Stimulated activated CD4-positive, alpha-beta T cell treated with anti-CD3 and anti-CD28 coated beads, Interleukin-4, amount 100 ng/mL, for 48 hours (primary cell): ENCODE measurements at regions not wholly inside any gene's neighbourhood (a gene's known extent, or its start where the extent isn't known, plus 50 kb on each side); places are given as distances from the start of the nearest gene placed in this dataset.

ENCODE experiments used
- DNase-seq, 2 donors: peaks; one replicate each; pipeline ENCODE4 v3.0.0-alpha.2; 2020; ENCODE audit warnings: low read depth in 2 of 2

DNA sequence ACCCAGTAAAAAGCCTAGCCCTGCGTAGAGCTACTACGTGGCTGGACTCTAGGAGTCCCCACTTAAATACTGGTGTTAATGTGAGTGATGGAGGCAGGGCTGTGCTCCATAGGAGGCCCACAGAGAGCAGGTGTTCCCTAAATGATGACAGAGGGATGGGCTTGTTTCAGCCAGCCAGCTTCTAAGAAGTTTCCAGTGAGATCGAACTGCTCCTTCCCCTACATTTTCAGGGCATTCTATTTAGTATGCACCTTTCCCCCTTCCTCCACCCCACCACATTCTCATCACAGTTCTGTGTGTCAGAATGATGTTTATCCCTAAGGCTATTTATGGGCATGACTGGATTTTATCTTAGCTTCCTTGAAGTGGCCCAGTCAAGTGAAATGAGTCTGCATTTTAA is 213.0 kb downstream of the TRIB2 start:
- no peak for DNase-seq

- no peak for DNase-seq
Measured at GRCh38 chr2:12930391-12930790, 213.7 kb downstream of the TRIB2 start.

GRCh38 chr2:12931186-12931844 is 214.6 kb downstream of the TRIB2 start:
- no peak for DNase-seq

GRCh38 chr2:12932192-12932591 is 215.5 kb downstream of the TRIB2 start:
- DNase-seq, result no peak

- DNase-seq, result no peak
Measured at GRCh38 chr2:12934146-12934756, 217.5 kb downstream of the TRIB2 start.

DNA sequence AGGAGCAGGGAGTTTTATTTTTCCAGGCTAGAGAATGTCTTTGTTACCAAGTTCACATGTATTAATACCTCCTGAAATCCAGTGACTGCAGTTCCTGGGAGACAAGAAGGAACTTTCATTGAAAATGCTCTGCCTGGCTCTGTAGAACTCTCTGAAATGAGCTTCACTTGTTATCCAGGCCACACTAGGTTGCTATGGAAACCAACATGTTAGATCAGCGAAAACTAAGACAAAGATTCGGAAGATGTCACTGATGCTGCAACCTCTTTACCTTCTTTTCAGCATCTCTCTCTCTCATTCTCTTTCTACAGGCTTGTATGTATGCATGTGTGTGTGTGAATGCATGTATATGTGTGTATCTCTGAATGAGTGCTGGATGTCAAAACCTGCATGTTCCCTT is 218.5 kb downstream of the TRIB2 start:
- DNase-seq, result no peak

DNA sequence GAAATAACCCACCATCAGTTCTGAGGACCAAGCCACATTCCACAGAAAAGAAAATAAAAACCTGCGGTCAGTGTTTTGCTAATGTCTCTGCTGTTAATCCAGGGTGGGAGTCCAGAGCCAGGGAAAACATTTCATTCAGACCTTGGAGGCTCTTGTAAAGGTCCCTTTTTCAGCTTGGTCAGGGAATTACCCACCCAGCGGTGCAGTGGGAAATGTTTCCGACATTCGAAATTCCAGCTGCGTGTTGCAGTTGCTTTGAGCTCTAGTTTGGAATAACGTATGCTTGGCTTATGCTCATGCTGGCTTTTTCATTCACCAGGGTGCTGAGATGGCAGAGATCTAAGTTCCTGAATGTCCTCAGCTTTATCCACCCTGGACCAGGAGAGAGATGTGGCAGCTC is 219.1 kb downstream of the TRIB2 start:
- DNase-seq, result no peak

DNA sequence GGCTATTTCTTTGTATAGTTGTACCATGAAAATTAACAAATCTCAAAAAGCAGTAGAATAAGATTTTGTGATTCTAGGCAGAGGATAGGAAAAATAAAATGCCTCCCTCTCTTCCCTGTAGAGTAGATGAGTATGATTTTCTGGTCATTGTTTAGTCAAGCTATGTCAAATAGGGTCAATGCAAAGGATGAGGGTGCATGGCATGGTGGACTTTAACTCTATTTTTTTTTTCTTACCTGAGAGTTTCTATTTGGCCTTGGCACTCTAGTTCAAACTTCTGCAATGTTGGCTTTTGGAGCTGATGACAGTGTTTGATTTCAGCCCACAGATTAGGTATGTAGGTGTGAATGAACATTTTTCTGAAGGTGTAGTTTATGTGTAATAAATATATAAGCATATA is 224.5 kb downstream of the TRIB2 start:
- DNase-seq, result no peak

- DNase-seq, result no peak
Measured at GRCh38 chr2:12948231-12948960, 231.7 kb downstream of the TRIB2 start.

- peak in 1 of 2 donors; percentile 7 for DNase-seq
Measured at GRCh38 chr2:12948961-12949353, 232.2 kb downstream of the TRIB2 start.

GRCh38 chr2:12949406-12949805 is 232.7 kb downstream of the TRIB2 start:
- DNase-seq, result no peak

- no peak for DNase-seq
Measured at GRCh38 chr2:12950174-12950573, 233.4 kb downstream of the TRIB2 start.

DNA sequence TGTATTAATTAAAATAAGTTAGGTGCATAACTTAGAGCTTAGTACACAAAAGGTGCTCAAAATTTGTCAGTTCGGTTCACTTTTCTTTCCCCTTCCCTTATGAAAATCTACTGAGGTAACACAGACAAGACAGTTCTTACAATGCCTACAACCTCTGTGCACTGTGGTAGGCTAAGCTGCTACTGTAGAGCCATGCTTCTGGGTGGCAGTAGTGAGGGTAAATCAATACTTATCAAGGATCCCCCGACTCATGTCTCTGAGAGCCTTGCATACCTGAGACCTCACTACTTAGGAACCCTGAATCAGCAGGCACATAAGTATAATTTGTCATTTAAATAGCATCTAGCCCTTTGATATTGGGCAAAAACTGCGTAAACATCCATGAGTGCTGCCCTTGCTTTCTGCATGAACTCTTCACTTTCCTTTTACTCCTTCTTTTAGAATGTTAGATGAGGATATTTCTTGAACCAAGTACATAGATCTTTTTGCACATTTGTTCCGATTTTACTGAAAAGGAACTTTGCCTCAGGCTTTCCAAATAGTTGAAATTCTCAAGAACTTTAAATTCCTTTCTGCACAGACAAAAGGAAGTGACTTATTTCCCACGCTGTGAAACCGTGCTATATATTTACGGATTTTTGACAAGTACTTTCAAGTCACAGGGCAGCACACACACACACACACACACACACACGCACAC is 234.4 kb downstream of the TRIB2 start:
- DNase-seq, result no peak

DNA sequence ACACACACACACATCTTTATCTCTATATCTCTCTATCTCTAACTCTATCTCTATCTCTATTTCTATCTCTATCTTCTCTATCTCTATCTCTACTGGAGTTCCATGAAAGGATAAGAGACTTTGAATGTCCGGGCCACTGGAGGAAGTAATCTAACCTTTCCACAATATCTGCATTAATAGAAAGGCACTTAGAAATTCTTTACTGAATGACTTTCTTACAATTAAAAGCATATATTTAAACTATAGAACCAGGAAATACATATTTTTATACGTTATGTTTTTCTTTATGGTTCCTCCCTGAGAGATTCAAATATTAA is 234.9 kb downstream of the TRIB2 start:
- no peak for DNase-seq

DNA sequence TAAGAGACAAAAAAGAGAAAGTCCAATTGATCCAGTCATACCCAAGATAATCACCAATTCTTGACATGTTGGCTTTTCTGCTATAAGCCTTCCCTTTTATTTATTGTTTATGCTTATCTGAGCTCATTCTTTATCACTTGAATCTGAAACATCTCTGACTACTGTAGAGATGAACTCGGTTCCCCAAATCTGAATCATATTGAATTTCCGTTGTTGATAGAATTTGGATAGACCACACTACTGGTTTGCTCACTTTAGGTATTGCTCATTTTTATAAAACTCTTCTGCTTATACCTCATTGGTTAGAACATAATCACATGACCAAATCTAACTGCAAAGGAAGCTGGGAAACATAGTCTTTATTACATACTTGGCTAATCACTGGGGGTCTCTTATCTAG is 236.9 kb downstream of the TRIB2 start:
- DNase-seq, result no peak

DNA sequence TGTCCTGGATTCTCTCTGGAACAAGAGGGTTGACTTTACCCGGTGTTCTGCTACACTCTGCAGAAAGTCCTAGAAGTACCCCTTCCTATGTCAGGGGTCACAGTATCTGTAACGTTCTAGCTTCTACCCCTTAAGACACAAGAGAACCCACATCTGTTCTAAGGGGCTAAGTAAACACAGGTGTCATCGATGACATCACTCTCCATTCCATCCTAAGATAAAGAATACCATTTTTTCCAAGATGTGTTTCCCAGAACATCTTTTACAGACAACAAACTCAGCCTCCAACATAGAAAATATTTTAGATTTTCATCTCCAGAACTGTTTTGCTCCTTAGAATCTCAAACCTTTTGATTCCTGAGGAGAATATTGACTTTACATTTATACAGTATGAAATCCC is 239.1 kb downstream of the TRIB2 start:
- DNase-seq, result no peak

DNA sequence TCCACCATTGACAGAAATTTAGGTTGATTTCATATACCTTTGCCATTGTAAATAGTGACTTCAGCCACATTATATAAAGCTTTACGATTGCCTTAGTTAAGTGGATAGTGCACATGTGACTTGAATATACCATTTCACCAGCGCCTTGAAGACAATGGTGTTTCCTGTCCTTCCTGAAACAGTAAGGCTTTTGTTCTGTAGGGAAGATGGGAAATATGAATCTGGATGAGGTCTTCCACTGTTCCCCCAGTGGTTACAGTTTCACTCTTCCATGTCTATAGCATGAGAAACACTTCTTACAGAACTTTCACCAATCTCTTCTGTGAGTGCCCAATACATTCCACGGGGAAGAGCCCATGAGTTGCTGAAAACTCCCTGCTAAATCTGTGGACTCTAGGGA is 240.5 kb downstream of the TRIB2 start:
- DNase-seq, result no peak

- no peak for DNase-seq
Measured at GRCh38 chr2:12959935-12960334, 243.2 kb downstream of the TRIB2 start.

GRCh38 chr2:12960671-12961070 is 243.9 kb downstream of the TRIB2 start:
- no peak for DNase-seq

- DNase-seq, result no peak
Measured at GRCh38 chr2:12964904-12965539, 248.3 kb downstream of the TRIB2 start.

GRCh38 chr2:12965540-12966269 is 249.0 kb downstream of the TRIB2 start:
- DNase-seq, result no peak

GRCh38 chr2:12967804-12968203 is 251.1 kb downstream of the TRIB2 start:
- DNase-seq, result no peak
